HG03378 (cell line): ENCODE measurements at regions not wholly inside any gene's neighbourhood (a gene's known extent, or its start where the extent isn't known, plus 50 kb on each side); places are given as distances from the start of the nearest gene placed in this dataset.
"Not testable (repeated sequence)": the region's sequence is repeated elsewhere in the genome, so short reads cannot be mapped to it uniquely, and the experiment has no call there.

Experiments used
- ATAC-seq: cut with Tn5 transposase; IDR thresholded peaks from one replicate; pipeline ENCODE4 v1.9.1; 2021; ENCODE audit warnings: mild to moderate bottlenecking, moderate library complexity; ENCODE audit not compliant: unreplicated experiment

GRCh38 chr18:39622431-39622830, 2056.8 kb upstream of the CELF4 start:
- ATAC-seq, result no peak

GRCh38 chr18:39620551-39621168, 2055.1 kb upstream of the CELF4 start:
- ATAC-seq, result no peak

GRCh38 chr18:39618265-39619003, 2052.8 kb upstream of the CELF4 start:
- ATAC-seq, result no peak

GRCh38 chr18:39611381-39612100, 2045.9 kb upstream of the CELF4 start:
- no peak for ATAC-seq

GRCh38 chr18:39607034-39607433, 2041.4 kb upstream of the CELF4 start:
- no peak for ATAC-seq

- no peak for ATAC-seq
Measured at GRCh38 chr18:39604836-39605235, 2039.2 kb upstream of the CELF4 start.

GRCh38 chr18:39602131-39602530, 2036.5 kb upstream of the CELF4 start:
- ATAC-seq, result no peak

- no peak for ATAC-seq
Measured at GRCh38 chr18:39600894-39601293, 2035.3 kb upstream of the CELF4 start.

- ATAC-seq, result no peak
Measured at GRCh38 chr18:39599251-39599650, 2033.7 kb upstream of the CELF4 start.

GRCh38 chr18:39596891-39597290, 2031.3 kb upstream of the CELF4 start:
- ATAC-seq, result no peak

GRCh38 chr18:39596221-39596620, 2030.6 kb upstream of the CELF4 start:
- ATAC-seq, result no peak

- ATAC-seq, result no peak
Measured at GRCh38 chr18:39594206-39594605, 2028.6 kb upstream of the CELF4 start.

- ATAC-seq, result no peak
Measured at GRCh38 chr18:39591649-39592048, 2026.1 kb upstream of the CELF4 start.

- no peak for ATAC-seq
Measured at GRCh38 chr18:39589496-39589895, 2023.9 kb upstream of the CELF4 start.

- ATAC-seq, result no peak
Measured at GRCh38 chr18:39587586-39587985, 2022.0 kb upstream of the CELF4 start.

- ATAC-seq, result no peak
Measured at GRCh38 chr18:39586741-39587140, 2021.1 kb upstream of the CELF4 start.

- no peak for ATAC-seq
Measured at GRCh38 chr18:39574897-39575296, 2009.3 kb upstream of the CELF4 start.

- no peak for ATAC-seq
Measured at GRCh38 chr18:39571511-39571910, 2005.9 kb upstream of the CELF4 start.

GRCh38 chr18:39565551-39566230, 2000.1 kb upstream of the CELF4 start:
- ATAC-seq, result not testable (repeated sequence)

- ATAC-seq, result no peak
Measured at GRCh38 chr18:39564716-39565115, 1999.1 kb upstream of the CELF4 start.

GRCh38 chr18:39561126-39561525, 1995.5 kb upstream of the CELF4 start:
- ATAC-seq, result no peak
